HCEC 1CT (cell line): ENCODE measurements at regions not wholly inside any gene's neighbourhood (a gene's known extent, or its start where the extent isn't known, plus 50 kb on each side); places are given as distances from the start of the nearest gene placed in this dataset.

Experiments
- DNase-seq: peaks from one replicate; pipeline ENCODE4 v3.0.0-alpha.2; 2017

GRCh38 chr14:61191733-61192132, 89.4 kb downstream of the TMEM30B start:
- DNase-seq: no peak

- no peak for DNase-seq
Measured at GRCh38 chr14:61190341-61190740, 90.8 kb downstream of the TMEM30B start.

- DNase-seq: peak; percentile 54
Measured at GRCh38 chr14:61188978-61189808, 91.9 kb downstream of the TMEM30B start.

GRCh38 chr14:61188196-61188595, 92.9 kb downstream of the TMEM30B start:
- no peak for DNase-seq

GRCh38 chr14:61187196-61187905, 93.8 kb downstream of the TMEM30B start:
- no peak for DNase-seq

- no peak for DNase-seq
Measured at GRCh38 chr14:61186341-61187195, 94.6 kb downstream of the TMEM30B start.

GRCh38 chr14:61185534-61185933, 95.6 kb downstream of the TMEM30B start:
- no peak for DNase-seq

GRCh38 chr14:61184112-61184511, 97.0 kb downstream of the TMEM30B start:
- peak; percentile 94 for DNase-seq

GRCh38 chr14:61183196-61183885, 97.8 kb downstream of the TMEM30B start:
- DNase-seq: no peak

GRCh38 chr14:61179796-61180398, 101.2 kb downstream of the TMEM30B start:
- peak; percentile 25 for DNase-seq

GRCh38 chr14:61179061-61179690, 102.0 kb downstream of the TMEM30B start:
- DNase-seq: peak; percentile 74

GRCh38 chr14:61178226-61179060, 102.7 kb downstream of the TMEM30B start:
- DNase-seq: peak; percentile 97

GRCh38 chr14:61177279-61178225, 103.6 kb downstream of the TMEM30B start:
- no peak for DNase-seq

- no peak for DNase-seq
Measured at GRCh38 chr14:61176686-61177085, 104.5 kb downstream of the TMEM30B start.

- peak; percentile 81 for DNase-seq
Measured at GRCh38 chr14:61174987-61175386, 106.2 kb downstream of the TMEM30B start.

GRCh38 chr14:61174441-61174891, 106.7 kb downstream of the TMEM30B start:
- DNase-seq: no peak

GRCh38 chr14:61171727-61172126, 109.4 kb downstream of the TMEM30B start:
- DNase-seq: no peak

GRCh38 chr14:61168141-61168540, 113.0 kb downstream of the TMEM30B start:
- no peak for DNase-seq

GRCh38 chr14:61167642-61168041, 113.5 kb downstream of the TMEM30B start:
- no peak for DNase-seq
